ENCODE measurements at regions not wholly inside any gene's neighbourhood (a gene's known extent, or its start where the extent isn't known, plus 50 kb on each side); places are given as distances from the start of the nearest gene placed in this dataset.

DNA sequence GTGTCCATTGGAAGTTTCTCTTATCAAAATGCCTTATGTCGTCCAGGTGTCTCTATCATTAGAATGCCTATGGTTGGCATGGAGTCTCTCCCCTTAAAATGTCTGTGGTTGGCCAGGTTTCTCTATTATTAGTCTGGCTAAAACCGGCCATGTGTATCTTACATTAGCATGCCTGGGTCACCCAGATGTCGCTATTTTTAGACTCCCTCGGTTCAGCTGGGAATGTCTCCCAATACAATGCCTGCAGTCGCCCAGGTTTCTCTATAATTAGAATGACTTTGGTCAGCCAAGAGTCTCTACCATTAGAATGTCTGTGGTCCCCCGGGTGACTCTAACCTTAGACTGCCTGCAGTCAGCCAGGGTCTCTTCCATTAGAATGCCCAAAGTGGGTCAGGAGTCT, 1536.1 kb downstream of the UQCRFS1 start:
- no peak for DNase-seq (ENCODE audit: low spot score)
- Mint-ChIP-seq H3K4me1 (ENCODE audit: low read depth) (no peaks in the 10 kb centered on the region), H3K9me3 (peaks cover 75% of the 10 kb centered on the region), H3K36me3 (ENCODE audit: low read depth) (no peaks in the 10 kb centered on the region), H3K4me3 (ENCODE audit: low read depth) (no peak overlapping the region), H3K27me3 (ENCODE audit: low read depth) (no peaks in the 10 kb centered on the region), H3K27ac (no peak overlapping the region)
- intact Hi-C loops (cut with micrococcal nuclease) = no loop called here

DNA sequence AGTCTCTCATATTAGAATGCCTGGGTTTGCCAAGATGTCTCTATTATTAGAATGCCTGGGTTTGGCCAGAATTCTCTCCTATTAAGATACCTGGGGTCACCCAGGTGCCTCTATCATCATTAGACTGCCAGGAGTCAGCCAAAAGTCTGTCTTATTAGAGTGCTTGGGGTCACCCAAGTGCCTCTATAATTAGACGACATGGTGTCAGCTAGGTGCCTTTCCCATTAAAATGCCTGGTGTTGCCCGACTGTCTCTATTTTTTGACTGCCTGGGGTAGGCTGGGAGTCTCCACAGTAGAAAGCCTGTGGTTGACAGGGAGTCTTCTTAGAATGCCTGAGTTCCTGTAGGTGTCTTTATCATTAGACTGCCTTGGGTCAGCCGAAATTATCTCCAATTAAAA, 1536.6 kb downstream of the UQCRFS1 start:
- Mint-ChIP-seq H3K9me3 (peaks cover 81% of the 10 kb centered on the region), H3K36me3 (ENCODE audit: low read depth) (no peaks in the 10 kb centered on the region)
- no peak for DNase-seq (ENCODE audit: low spot score)

DNA sequence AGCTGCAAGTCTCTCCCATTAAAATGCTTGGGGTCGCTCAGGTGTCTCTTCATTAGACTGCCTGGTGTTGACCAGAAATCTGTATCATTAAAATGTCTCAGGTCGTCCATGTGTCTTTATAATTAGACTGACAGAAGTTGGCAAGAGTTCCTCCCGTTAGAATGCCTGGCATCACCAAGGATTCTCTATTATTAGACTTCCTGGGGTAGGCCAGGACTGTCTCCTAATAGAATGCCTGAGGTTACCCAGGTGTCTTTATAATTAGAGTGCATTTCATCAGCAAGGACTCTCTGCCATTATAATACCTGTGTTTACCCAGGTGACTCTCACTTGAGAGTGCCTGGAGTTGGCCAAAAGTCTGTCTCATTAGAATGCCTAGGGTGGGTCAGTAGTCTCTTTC, 1537.2 kb downstream of the UQCRFS1 start:
- DNase-seq (ENCODE audit: low spot score) = no peak
- Mint-ChIP-seq H3K27ac (no peak overlapping the region), H3K4me1 (ENCODE audit: low read depth) (no peaks in the 10 kb centered on the region), H3K9me3 (peaks cover 86% of the 10 kb centered on the region), H3K36me3 (ENCODE audit: low read depth) (no peaks in the 10 kb centered on the region), H3K27me3 (ENCODE audit: low read depth) (no peaks in the 10 kb centered on the region), H3K4me3 (ENCODE audit: low read depth) (no peak overlapping the region)
- intact Hi-C loops (cut with micrococcal nuclease) = no loop called here

More for the DNA sequence above, 1536.6 kb downstream of the UQCRFS1 start:
- intact Hi-C loops (cut with micrococcal nuclease) = no loop called here
- H3K27ac Mint-ChIP-seq = no peak overlapping the region
- no peaks in the 10 kb centered on the region for H3K4me1 Mint-ChIP-seq (ENCODE audit: low read depth)
- H3K4me3 Mint-ChIP-seq (ENCODE audit: low read depth) = no peak overlapping the region
- H3K27me3 Mint-ChIP-seq (ENCODE audit: low read depth) = no peaks in the 10 kb centered on the region

DNA sequence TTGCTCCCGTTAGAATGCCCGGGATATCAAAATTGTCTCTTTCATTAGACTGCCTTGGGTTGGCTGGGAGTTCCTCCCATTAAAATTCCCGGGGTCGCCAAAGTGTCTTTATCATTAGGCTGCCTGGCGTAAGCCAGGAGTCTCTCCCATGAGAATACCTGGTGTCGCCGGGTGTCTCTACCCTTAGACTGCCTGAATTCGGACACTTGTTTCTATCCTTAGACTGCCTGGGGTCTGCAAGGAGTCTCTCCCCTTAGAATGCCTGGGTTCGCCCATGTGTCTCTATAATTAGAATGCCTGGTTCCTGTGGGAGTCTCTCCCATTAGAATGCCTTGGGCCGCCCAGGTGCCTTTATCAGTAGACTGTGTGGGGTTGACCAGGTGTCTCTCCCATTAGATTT, 1538.2 kb downstream of the UQCRFS1 start:
- Mint-ChIP-seq H3K4me3 (ENCODE audit: low read depth) (no peak overlapping the region), H3K9me3 (peaks cover 92% of the 10 kb centered on the region), H3K4me1 (ENCODE audit: low read depth) (no peaks in the 10 kb centered on the region), H3K36me3 (ENCODE audit: low read depth) (no peaks in the 10 kb centered on the region), H3K27me3 (ENCODE audit: low read depth) (no peaks in the 10 kb centered on the region), H3K27ac (no peak overlapping the region)
- no peak for DNase-seq (ENCODE audit: low spot score)
- intact Hi-C loops (cut with micrococcal nuclease) = no loop called here

DNA sequence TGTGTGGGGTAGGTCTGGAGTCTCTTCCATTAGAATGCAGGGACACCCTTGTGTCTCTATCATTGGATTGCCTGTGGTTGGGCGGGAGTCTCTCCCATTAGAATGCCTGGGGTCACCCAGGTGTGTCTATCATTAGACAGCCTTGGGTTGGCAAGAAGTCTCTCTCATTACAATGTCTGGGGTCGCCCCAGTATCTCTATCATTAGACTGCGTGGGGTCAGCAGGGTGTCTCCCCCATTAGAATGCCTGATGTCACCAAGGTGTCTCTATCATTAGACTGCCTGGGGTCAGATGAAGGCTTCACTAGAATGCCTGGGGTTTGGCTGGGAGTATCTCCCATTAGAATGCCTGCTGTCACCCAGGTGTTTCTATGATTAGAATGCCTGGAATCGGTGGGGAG, 1539.0 kb downstream of the UQCRFS1 start:
- Mint-ChIP-seq H3K36me3 (ENCODE audit: low read depth) (no peaks in the 10 kb centered on the region), H3K4me3 (ENCODE audit: low read depth) (no peak overlapping the region), H3K9me3 (peaks cover 87% of the 10 kb centered on the region), H3K27me3 (ENCODE audit: low read depth) (no peaks in the 10 kb centered on the region), H3K27ac (no peak overlapping the region), H3K4me1 (ENCODE audit: low read depth) (no peaks in the 10 kb centered on the region)
- no peak for DNase-seq (ENCODE audit: low spot score)
- intact Hi-C loops (cut with micrococcal nuclease) = no loop called here

DNA sequence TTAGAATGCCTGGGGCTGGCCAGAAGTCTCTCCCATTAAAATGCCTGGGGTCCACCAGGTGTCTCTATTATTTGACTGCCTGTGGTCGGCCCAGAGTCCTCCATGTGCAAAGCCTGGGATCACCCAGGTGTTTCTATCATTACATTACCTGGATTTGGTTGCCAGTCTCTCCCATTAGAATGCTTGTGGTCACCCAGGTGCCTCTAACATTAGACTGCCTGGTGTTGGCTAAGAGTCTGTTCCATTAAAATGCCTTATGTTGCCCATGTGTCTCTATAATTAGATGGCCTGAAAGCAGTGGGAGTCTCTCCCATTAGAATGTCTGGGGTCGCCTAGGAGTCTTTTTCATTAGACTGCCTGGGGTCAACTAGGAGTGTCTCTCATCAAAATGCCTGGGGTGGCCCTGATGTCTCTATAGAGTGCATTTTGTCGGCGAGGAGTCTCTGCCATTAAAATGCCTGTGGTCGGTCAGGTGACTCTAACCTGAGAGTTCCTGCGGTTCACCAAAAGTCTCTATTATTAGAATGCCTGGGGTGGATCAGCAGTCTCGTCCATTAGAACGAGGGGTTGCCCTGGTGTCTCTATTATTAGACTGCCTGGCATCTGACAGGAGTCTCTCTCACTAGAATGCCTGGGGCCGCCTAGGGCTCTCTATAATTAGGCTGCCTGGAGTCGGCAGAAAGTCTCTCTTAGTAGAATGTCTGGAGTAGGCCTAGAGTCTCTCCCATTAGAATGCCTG, 1540.5 kb downstream of the UQCRFS1 start:
- no peak overlapping the region for H3K4me3 Mint-ChIP-seq (ENCODE audit: low read depth)
- no peak for DNase-seq (ENCODE audit: low spot score)
- H3K9me3 Mint-ChIP-seq = peaks cover 72% of the 10 kb centered on the region
- no peak overlapping the region for H3K27ac Mint-ChIP-seq
- intact Hi-C loops (cut with micrococcal nuclease) = no loop called here
- no peaks in the 10 kb centered on the region for H3K27me3 Mint-ChIP-seq (ENCODE audit: low read depth)
- H3K36me3 Mint-ChIP-seq (ENCODE audit: low read depth) = no peaks in the 10 kb centered on the region
- no peaks in the 10 kb centered on the region for H3K4me1 Mint-ChIP-seq (ENCODE audit: low read depth)

DNA sequence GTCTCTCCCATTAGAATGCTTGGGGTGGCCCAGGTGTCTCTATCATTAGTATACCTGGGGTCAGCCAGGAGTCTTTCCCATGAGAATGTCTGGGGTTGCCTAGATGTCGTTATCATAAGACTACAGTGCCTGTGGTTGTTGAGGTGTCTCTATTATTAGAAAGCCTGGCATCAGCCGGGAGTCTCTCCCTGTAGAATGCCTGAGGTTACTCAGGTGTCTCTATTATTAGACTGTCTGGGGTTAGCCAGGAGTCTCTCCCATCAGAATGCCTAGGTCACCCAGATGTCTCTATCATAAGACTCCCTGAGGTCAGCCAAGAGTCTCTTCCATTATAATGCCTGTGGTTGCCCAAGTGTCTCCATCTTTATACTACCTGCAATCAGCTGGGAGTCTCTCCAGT, 1541.1 kb downstream of the UQCRFS1 start:
- no peaks in the 10 kb centered on the region for H3K36me3 Mint-ChIP-seq (ENCODE audit: low read depth)
- intact Hi-C loops (cut with micrococcal nuclease) = no loop called here
- H3K4me1 Mint-ChIP-seq (ENCODE audit: low read depth) = no peaks in the 10 kb centered on the region
- no peak for DNase-seq (ENCODE audit: low spot score)
- H3K27me3 Mint-ChIP-seq (ENCODE audit: low read depth) = no peaks in the 10 kb centered on the region
- no peak overlapping the region for H3K4me3 Mint-ChIP-seq (ENCODE audit: low read depth)
- H3K27ac Mint-ChIP-seq = no peak overlapping the region
- peaks cover 67% of the 10 kb centered on the region for H3K9me3 Mint-ChIP-seq

DNA sequence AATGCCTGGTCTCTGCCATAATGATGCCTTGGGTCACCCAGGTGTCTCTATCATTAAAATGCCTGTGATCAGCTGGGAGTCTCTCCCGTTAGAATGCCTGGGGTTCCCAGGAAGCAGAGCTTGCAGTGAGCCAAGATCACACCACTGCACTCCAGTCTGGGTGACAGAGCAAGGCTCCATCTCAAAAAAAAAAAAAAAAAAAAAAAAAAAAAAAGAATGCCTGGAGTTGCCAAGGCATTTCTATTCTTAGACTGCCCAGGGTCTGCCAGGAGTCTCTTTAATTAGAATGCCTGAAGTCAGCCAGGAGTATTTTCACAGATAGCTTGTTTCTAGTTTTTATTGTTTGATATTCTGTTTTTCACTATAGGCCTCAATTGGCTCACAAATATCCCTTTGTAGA, 1552.5 kb downstream of the UQCRFS1 start:
- Mint-ChIP-seq H3K27me3 (ENCODE audit: low read depth) (no peaks in the 10 kb centered on the region), H3K4me3 (ENCODE audit: low read depth) (no peak overlapping the region), H3K36me3 (ENCODE audit: low read depth) (no peaks in the 10 kb centered on the region), H3K9me3 (peaks cover 69% of the 10 kb centered on the region), H3K4me1 (ENCODE audit: low read depth) (no peaks in the 10 kb centered on the region), H3K27ac (no peak overlapping the region)
- DNase-seq (ENCODE audit: low spot score) = no peak
- intact Hi-C loops (cut with micrococcal nuclease) = no loop called here

DNA sequence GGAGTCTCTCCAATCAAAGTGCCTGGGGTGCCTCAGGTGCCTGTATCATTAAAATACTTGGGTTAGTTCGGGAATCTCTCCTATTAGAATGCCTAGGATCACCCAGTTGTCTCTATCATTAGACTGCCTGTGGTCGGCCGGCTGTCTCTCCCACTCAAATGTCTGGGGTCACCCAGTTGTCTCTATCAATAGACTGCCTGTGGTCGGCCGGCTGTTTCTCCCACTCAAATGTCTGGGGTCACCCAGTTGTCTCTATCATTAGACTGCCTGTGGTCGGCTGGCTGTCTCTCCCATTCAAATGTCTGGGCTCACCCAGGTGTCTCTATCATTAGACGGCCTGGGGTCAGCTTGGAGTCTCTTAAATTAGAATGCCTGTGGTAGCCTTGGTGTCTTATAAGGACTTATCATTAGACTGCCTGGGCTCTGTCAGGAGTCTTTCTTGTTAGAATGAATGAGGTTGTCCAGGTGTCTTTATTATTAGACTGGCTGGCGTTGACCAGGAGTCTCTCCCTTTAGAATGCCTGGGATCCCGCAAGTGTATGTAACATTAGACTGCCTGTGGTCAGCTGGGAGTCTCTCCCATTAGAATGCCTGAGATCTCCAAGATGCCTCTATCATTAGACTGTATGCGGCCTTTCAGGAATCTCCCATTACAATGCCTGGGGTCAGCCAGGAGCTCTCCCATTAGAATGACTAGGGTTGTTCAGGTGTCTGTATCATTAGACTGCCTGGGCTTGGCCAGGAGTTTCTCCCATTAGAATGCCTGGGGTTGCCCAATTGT, 1555.5 kb downstream of the UQCRFS1 start:
- Mint-ChIP-seq H3K9me3 (peaks cover 78% of the 10 kb centered on the region), H3K27me3 (ENCODE audit: low read depth) (no peaks in the 10 kb centered on the region), H3K4me1 (ENCODE audit: low read depth) (no peaks in the 10 kb centered on the region), H3K36me3 (ENCODE audit: low read depth) (no peaks in the 10 kb centered on the region), H3K27ac (no peak overlapping the region), H3K4me3 (ENCODE audit: low read depth) (no peak overlapping the region)
- intact Hi-C loops (cut with micrococcal nuclease) = no loop called here
- DNase-seq (ENCODE audit: low spot score) = no peak

DNA sequence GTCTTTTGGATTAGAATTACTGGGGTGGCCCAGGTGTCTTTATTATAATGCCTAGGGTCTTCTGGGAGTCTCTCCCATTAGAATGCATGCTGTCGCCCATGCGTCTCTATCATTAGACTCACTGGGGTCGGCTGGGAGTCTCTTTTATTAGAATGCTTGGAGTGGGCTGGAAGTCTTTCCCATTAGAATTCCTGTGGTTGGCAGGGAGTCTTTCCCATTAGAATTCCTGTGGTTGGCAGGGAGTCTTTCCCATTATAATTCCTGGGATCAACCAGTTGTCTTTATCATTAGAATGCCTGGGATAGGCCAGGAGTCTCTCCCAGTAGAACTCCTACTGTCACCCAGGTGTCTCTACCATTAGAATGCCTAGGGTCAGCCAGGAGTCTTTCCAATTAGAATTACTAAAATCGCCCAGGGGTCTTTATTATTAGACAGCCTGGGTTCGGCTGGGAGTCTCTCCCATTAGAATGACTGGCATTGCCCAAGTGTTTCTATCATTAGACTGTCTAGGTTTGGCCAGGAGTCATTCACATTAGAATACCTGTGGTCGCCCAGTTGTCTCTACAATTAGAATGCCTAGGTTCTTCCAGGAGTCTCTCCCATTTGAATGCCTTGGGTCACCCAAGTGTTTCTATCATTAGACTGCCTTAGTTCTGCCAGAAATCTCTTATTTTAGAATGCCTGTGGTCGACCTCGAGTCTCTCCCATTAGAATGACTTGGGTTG, 1558.5 kb downstream of the UQCRFS1 start:
- Mint-ChIP-seq H3K36me3 (ENCODE audit: low read depth) (no peaks in the 10 kb centered on the region), H3K4me1 (ENCODE audit: low read depth) (no peaks in the 10 kb centered on the region), H3K27me3 (ENCODE audit: low read depth) (no peaks in the 10 kb centered on the region), H3K27ac (no peak overlapping the region), H3K4me3 (ENCODE audit: low read depth) (no peak overlapping the region), H3K9me3 (peaks cover 89% of the 10 kb centered on the region)
- no peak for DNase-seq (ENCODE audit: low spot score)
- intact Hi-C loops (cut with micrococcal nuclease) = no loop called here

DNA sequence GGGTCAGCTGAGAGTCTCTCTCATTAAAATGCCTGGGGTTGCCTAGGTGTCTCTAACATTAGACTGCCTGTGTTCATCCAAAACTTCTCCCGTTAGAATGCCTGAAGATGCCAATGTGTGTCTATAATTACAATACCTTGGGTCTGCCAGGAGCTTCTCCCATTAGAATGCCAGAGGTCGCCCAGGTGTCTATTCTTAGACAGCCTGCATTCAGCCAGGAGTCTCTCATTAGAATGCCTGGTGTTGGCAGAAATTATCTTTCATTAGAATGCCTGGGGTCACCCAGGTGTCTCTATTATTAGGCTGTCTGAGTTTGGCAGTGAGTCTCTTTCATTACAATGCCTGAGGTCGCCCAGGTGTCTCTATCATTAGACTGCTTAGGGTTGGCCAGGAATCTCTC, 1560.2 kb downstream of the UQCRFS1 start:
- DNase-seq (ENCODE audit: low spot score) = no peak
- Mint-ChIP-seq H3K36me3 (ENCODE audit: low read depth) (no peaks in the 10 kb centered on the region), H3K9me3 (peaks cover 89% of the 10 kb centered on the region), H3K27me3 (ENCODE audit: low read depth) (no peaks in the 10 kb centered on the region), H3K27ac (no peak overlapping the region), H3K4me3 (ENCODE audit: low read depth) (no peak overlapping the region), H3K4me1 (ENCODE audit: low read depth) (no peaks in the 10 kb centered on the region)
- intact Hi-C loops (cut with micrococcal nuclease) = no loop called here

DNA sequence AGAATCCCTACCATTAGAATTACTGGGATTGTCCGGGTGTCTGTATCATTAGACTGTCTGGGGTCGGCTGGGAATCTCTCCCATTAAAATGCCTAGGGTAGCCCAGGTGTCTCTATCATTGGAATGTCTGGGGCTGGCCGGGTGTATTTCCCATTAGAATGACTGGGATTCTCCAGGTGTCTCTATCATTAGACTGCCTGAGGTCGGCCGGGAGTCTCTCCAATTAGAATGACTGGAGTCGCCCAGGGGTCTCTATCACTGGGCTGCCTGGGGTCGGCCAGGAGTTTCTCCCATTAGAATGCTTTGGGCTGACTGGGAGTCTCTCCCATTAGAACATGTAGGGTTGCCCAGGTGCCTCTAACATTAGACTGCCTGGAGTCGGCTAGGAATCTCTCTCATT, 1560.7 kb downstream of the UQCRFS1 start:
- Mint-ChIP-seq H3K4me1 (ENCODE audit: low read depth) (no peaks in the 10 kb centered on the region), H3K27me3 (ENCODE audit: low read depth) (no peaks in the 10 kb centered on the region), H3K36me3 (ENCODE audit: low read depth) (no peaks in the 10 kb centered on the region), H3K4me3 (ENCODE audit: low read depth) (no peak overlapping the region), H3K9me3 (peaks cover 87% of the 10 kb centered on the region), H3K27ac (no peak overlapping the region)
- intact Hi-C loops (cut with micrococcal nuclease) = no loop called here
- DNase-seq (ENCODE audit: low spot score) = no peak

DNA sequence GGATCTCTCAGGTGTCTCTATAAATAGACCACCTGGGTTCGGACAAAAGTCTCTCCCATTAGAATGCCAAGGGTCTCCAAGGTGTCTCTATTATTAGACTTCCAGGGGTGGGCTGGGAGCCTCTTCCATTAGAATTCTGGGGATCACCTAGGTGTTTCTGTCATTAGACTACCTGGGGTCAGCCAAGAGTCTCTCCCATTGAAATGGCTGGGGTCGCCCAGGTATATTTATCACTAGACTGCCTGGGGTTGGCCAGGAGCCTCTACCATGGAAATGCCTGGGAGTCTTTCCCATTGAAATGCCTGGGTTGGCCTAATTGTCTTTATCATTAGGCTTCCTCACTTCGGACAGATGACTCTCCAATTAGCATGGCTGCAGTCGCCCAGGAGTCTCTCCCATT, 1565.5 kb downstream of the UQCRFS1 start:
- Mint-ChIP-seq H3K4me3 (ENCODE audit: low read depth) (no peak overlapping the region), H3K27ac (no peak overlapping the region), H3K27me3 (ENCODE audit: low read depth) (no peaks in the 10 kb centered on the region), H3K9me3 (peaks cover 53% of the 10 kb centered on the region), H3K36me3 (ENCODE audit: low read depth) (no peaks in the 10 kb centered on the region), H3K4me1 (ENCODE audit: low read depth) (no peaks in the 10 kb centered on the region)
- intact Hi-C loops (cut with micrococcal nuclease) = no loop called here
- DNase-seq (ENCODE audit: low spot score) = no peak
